Fibroblast of the aortic adventitia (primary cell): ENCODE measurements at regions not wholly inside any gene's neighbourhood (a gene's known extent, or its start where the extent isn't known, plus 50 kb on each side); places are given as distances from the start of the nearest gene placed in this dataset.
A peak's percentile ranks its signal among the peaks of the same experiment; 100 is the strongest.

Source experiments
- DNase-seq: peaks from one replicate; pipeline ENCODE4 v3.0.0-alpha.2; 2010; ENCODE audit warnings: low read depth
- H3K4me3 ChIP-seq: 2 replicates; pipeline ENCODE4 v1.5.1; 2011; ENCODE audit warnings: low read depth, mild to moderate bottlenecking, control low read depth, low read length, moderate library complexity
- CTCF ChIP-seq: IDR thresholded peaks from 2 replicates; pipeline ENCODE4 v1.5.1; 2011; ENCODE audit warnings: mild to moderate bottlenecking, low read length, control low read depth, inconsistent platforms; ENCODE audit not compliant: insufficient read depth

GRCh38 chr2:88857274-88857741 lies 165.8 kb downstream of the RPIA start:
- no peak for DNase-seq
- no peak overlapping the region for H3K4me3 ChIP-seq
- TF ChIP-seq CTCF = no peak

GRCh38 chr2:88857951-88858411 lies 166.5 kb downstream of the RPIA start:
- TF ChIP-seq CTCF = no peak
- DNase-seq = peak; percentile 26
- H3K4me3 ChIP-seq = no peak overlapping the region

- H3K4me3 ChIP-seq = no peak overlapping the region
- TF ChIP-seq CTCF = no peak
- no peak for DNase-seq
These were observed 168.0 kb downstream of the RPIA start for GRCh38 chr2:88859461-88859860.

- DNase-seq = no peak
- TF ChIP-seq CTCF = no peak
- no peak overlapping the region for H3K4me3 ChIP-seq
These were observed 169.1 kb downstream of the RPIA start for GRCh38 chr2:88860421-88861075.

- TF ChIP-seq CTCF = no peak
- no peak overlapping the region for H3K4me3 ChIP-seq
- peak; percentile 4 for DNase-seq
These were observed 174.4 kb downstream of the RPIA start for GRCh38 chr2:88865801-88866371.

GRCh38 chr2:88866756-88867155 lies 175.3 kb downstream of the RPIA start:
- no peak for DNase-seq
- no peak overlapping the region for H3K4me3 ChIP-seq
- no peak for TF ChIP-seq CTCF
